Left kidney (tissue), 1 donor: ENCODE measurements at regions not wholly inside any gene's neighbourhood (a gene's known extent, or its start where the extent isn't known, plus 50 kb on each side); places are given as distances from the start of the nearest gene placed in this dataset.
A peak's percentile ranks its signal among the peaks of the same experiment; 100 is the strongest.

Experiments
- DNase-seq: peaks from one replicate; pipeline ENCODE4 v3.0.0-alpha.2; 2013

DNA sequence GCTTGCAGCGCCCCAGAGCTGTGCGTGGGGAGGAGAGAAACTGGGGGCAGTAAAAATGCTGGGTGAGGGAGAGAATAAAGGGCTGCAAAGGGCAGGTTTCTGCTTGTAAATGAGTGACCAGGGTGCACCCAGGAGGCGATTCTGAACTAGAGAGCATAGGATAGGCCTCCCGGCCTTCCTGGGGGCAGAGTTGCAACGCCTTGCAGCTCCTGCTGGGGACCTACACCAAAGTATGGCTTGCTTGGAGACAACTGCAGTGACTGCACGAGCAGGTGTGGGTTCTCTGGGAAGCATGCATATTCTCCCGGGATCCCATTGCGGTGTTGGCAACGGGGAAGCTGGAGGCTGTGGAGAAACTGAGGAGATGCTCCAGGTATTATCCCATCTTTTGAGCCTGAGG lies 111.6 kb upstream of the SPACA1 start:
- no peak for DNase-seq

DNA sequence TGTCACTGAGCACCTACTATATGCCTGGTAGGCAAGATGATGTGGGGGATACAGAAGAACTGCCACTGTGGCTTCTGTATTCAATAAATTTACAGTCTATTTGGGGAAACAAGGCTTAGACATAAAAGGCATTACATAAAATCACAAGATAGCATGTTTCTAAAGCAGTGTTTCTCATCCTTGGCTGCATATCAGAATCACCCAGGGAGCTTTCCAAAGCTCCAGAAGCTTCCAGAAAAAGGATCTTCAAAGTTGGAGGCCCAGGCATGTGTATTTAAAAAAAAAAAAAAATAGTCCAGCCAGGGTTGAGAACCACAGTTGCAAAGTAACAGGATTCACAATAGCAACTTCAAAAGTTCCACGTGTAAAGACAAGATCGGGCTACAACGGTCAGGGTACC lies 112.4 kb upstream of the SPACA1 start:
- no peak for DNase-seq

DNA sequence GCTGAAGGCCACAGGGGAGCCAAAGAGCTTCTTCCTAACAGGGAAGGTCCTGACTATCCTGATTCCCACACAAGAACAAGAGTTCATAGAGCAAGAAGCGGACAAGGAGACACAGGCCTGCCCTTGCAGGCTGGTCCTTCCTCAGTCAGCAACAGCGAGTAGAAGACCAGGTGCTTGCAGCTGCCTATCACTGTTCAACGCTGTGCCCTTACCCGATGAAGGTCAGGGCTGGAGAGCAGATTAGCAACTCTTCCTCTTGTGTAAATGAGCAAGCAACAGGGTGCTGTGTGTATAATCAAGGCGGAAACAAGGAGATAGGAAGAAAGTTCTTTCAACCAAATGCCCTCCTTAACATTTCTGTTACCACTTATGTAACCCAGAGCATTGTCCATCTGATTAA lies 115.3 kb upstream of the SPACA1 start:
- DNase-seq: no peak

DNA sequence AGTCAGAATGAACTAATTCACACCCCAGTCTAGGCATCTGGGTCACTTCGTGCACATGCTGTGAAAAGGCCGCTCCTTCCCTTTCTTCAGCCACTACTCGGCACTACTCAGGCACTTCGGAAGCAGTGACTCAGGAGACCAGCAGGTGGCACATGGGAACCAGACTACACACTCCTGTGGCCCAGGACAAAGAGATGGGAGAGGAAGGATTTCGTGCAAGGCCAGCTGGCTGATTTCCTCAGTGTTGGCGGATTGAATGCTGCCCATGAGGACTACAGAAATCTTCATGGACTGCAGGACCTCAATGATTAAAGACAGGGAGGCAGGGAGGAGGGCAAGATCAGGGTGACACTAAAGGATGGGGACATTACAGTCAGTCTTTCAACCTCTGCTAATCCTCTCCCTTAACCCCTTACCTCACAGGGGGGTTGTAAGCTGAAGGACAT lies 117.8 kb upstream of the SPACA1 start:
- DNase-seq: peak; percentile 77

DNA sequence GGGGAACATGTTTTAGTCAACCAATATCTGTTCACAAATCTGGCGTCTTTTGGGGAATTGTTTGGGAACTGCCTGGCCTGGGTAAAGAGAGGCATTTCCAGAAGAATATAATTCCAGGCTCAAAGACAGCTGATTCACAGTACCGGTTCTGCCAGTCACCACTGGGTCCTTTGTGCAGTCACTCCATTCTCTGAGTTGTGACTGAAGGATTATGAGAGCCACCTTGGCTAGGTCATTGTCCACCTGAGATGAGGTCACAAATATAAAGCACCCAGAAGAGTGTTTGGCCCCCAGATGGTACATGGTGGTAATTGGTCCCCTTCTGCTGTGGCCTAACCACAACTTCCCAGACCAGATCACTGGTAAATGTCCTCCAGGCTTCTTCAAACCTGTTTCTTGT lies 121.0 kb upstream of the SPACA1 start:
- DNase-seq: no peak

DNA sequence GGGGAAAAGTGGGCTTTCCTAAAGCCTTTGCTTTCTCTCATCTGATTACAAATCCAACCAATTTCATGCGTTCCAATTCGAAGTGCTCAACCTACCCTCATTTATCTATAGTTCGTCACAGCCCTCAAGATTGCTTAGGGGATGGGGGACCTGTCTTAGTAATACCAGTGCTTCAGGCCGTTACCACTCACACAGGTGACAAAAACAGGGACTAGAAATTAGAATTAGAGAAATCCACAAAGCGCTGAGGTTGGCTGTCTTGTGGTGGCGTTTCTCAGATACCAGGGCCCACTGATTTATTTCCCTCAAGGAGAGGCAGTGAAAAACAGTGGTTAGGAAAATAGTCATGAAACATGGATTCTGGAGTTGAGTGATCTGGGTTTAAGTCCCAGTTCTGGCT lies 121.6 kb upstream of the SPACA1 start:
- DNase-seq: no peak

DNA sequence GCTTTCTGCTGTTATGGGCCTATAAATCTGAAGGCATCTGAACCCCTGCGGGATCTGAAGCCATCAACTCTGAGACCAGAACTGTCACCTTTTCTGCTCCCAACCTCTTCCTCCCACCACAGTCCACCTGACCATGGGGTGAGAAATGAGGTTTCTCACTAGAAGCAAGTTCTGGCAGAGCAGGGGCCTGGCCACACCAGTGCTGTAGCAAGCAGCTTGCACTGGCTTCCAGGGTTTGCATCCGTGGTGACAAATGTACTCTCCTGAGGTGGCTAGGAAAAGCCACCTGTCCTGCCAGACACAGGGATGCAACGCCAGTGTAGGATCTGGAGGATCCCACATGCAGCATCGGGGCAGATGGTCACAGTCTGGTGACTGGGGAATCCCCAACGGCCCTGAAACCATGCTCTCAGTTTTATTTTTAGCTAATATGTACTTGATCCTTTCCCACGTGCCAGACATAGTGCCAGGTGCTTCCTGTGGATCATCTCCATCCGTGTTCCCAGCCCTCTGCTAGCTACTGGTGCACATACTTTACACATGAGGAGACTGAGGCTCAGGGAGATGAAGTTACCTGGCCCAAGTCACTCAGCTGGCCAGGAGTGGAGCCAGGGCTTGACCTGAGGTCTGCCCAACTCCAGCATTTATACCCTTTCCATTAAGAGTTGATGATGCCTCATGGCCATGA lies 122.1 kb upstream of the SPACA1 start:
- DNase-seq: no peak

DNA sequence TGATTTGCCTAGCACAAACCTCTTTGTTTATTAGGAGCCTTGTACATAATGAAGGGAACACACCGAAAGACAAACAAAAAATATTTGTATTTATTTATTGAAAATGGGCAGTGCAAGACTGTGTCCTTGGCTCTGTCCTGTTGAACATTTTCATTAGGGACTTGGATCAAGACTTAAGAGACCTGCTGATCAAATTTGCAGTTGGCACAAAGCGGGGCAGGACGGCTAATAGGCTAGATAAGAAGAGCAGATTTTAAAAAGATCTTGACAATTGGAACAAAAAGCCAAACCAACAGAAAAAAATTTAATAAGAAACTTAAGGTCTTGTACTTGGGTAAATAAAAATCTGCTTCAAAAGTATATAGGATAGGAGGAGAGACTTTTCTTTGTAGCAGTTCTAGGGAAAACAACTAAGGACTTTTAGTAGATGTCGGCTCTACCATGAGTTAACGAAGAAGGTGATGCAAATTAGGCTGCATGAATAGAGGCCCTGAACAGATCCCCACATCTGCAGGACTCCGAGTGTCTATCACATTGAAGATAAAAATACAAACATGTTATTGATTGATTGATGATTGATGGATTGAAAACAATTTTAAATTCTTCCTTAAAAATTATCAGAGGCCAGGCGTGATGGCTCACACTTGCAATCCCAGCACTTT lies 124.1 kb upstream of the SPACA1 start:
- DNase-seq: no peak

DNA sequence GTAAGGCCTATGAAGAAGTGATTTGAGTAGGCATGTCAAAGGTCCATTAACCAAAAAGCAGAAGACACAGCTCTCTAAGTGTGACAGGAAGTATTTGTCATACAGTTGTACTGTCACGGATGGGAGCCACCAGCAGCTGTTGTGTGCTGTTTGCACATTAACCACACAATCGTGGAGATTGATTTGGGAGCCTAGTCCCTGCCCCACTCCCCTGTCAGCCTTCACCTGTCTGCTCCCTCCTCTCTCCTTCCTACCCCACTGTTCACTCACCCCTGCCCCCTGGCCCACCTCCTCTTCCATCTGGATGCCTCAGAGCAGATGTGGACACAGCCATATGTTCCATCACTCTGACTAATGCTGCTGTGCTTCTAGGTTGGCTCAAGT lies 124.7 kb upstream of the SPACA1 start:
- DNase-seq: no peak

DNA sequence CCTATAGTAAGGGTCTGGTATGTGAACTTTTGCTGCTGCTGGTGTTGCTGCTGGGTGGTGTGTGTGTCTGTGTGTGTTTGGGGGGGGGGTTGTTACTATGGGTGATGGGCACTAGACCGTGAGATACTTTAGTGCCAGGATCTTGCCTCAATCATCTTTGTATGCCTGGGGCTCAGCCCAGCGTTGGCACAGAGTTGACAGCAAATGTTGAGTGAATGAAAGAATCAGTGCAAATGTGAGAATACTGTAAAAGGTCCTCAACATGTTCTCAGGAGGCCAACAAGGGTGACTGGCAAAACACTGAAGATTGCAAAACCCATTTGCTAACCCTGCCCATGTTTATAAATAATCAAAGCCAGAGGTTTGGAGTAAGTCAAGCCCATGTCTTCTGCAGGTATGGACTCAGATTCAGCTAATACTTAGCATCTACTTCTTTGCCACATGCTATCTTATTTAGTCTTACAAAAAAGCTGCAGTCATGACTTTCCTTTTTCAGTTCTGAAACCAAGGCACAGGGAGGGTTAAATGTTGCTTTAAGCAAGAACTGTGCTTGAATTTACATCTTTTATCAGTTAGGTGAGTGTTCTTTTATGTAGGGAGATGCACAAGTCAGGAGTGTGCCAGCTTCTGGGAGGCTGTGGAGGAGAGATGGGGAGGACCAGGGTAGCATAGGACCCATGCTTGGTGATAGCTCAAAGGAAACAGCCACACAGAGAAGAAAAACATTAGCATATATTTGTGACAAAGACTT lies 125.3 kb upstream of the SPACA1 start:
- DNase-seq: no peak

DNA sequence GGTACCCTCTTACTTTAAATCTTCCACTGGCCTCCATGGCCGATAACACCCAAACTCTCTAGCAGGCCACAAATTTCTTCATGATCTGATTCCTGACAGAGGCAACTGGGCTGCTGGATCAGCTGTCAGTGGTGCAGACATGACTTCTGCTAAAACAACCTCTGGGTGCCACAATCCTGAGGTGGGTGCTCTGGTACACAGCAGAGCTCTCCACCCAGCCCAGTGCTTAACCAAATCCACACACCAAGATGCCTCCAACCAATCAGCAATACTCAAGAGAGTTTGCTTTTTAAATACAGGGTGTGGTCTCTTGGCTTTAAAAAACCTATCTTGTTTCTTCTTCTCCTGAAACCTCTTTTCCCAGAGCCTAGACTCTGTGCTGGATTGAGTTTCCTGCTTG lies 126.6 kb upstream of the SPACA1 start:
- DNase-seq: no peak

DNA sequence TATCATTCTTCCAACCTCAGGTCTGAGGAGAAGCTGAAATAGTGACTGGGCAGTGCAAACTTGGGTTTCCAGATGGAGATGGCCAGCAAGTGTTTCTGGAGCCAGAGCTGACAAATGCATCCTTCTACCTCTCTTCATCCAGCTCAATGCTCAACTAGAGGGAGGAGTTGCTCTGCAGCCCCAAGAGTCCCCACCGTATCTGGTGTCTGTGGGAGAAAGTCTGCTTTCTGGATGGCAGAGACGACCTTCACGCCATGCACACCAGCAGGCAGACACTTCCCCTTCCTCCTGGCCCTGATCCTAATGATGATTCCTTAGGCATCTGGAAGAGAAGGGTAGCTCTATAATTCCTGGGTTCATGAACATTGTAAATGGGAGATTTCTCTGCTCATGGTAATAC lies 127.4 kb upstream of the SPACA1 start:
- DNase-seq: no peak

DNA sequence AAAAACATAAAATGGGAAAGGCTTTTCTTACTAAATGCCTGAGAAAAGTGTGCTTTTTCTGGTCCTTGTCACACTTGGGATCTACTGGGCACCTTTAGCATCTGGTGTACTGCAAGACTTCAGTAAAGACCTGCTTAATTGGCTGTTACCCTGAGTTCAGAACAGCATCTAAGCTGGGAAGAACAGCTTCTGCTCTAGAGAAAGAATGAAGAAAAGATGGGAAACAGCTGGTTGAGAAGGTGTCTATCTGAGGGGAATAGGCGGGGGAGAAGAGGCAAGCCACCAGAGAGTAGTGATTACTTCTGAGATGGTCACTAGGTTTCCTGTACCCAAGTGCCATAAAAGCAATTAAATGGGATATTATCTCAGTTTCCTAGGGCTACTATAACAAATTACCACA lies 128.2 kb upstream of the SPACA1 start:
- DNase-seq: no peak

DNA sequence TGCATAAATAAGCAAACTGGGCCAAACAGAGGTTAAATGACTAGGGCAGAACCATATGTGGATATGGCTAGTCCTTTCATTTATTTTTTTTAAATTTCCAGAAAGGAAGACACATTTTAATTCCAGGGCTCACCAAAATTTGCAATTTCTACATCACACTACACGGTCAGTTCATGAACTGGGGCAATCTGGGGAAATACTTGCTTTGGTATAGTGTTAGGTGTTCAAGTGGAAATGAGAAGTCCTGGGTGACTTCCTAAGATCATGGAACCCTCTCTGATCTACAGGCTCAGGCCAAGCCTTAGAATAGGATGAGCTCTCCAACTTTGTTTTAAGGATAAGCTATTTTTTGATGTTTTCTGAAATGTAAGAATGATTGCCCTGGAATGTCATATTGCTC lies 128.6 kb upstream of the SPACA1 start:
- no peak for DNase-seq

DNA sequence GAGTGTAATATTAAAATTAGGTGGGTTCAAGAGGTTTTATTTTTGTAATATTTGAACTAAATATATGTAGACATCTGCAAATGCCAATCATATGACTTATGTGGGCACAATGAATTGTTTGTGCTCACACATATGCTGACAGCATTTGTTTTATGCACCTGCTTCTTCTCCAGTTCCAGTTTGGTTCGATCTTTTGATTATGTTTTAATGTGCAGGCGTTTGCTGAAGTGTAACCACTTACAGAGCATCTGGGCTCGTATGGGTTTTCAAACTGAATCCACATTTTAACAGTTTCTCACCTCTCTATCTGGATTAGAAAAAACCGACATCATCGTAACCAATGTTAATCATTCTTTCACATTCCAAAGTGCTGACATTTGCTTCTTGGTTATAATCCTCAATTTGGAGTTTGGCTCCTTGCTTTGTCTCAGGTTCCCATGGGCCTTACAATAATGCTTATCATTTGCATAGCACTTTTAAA lies 129.1 kb upstream of the SPACA1 start:
- DNase-seq: no peak

DNA sequence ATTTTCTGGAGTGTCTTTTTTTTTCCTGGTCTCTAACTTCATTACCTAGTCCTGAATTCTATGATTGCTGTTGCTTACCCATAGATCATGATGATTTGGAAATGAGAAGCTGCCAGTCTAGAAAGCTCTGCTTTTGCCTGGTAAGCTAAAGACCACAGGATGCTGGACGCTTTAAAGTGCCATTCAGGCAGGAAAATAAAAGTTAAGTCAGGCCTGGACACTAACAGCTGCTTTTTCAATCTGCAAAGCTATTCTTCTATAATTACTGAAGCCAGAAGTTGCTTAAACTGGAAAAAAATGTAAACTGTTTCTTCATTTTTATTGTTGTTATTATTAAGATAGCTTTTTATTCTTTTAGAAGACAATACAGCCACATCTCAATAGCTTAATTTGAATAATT lies 129.8 kb upstream of the SPACA1 start:
- DNase-seq: no peak

DNA sequence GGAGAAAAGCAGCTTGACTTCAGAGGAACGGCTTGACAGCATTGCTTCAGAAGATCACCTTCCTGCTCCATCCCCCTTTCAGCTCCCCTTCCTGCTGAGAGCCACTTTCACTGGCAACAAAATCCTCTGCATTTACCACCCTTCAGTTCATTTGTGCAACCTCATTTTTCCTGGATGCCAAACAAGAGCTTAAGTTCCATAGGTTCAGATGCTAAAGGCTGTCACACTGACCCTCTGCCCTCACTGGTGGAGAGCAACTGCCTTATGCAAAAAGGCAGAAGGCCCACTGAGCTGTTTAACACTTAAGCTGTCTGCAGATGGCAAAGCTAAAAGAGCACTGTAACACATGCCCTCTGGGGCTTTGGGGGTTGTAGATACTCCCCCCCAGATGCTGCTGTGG lies 131.2 kb upstream of the SPACA1 start:
- DNase-seq: no peak

DNA sequence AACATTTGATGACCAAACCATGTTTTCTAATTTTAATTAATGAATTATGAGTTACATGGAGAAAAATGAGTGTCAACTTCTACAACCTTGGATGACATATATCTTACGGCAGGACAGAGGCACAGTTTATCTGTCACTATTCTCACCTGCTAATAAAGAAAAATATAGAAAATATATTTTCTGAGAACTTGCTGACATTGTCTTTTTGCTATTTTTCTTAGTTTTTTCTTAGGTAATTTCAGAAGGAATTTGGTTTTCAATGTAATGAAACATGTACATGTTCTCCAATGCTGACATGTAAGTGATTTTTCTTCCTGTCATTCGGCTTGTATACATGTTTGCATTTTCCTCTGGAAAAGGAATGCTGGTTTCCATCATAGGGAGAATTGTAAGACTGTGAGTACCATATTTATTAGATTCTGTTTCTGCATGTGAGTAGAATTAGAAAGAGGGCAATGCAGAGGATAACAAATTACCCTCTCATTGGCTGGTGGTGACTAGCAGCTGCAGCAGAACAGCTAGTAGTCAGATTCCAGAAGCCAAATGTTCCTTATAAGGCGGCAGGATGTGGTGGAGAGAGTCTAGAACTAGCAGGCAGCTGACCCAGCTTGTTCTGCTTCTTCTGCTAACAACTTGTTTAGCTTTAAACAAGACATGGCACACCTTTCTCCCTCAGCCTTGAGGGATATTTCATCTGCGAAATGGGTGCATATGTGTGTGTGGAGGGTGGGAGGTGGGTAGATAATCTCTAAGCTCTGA lies 132.8 kb upstream of the SPACA1 start:
- DNase-seq: no peak

DNA sequence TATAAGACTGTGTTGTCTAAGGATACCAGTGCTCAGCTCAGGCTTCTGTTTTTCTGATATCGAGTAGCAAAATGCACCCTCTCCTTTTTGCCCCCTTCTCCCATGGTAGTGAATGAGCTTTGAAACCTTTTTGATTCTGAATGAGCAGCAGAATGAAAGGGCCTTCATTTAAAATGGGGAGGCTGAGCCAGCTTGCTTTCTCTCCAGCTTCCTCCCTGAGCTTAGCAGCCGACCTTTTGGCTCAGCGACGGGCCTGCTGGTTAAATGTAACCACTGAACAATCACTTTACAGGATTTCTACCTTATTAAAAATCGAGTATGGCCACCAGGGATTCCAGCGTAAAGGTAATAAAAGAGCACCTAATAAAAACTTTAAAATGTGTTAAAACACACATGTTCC lies 133.7 kb upstream of the SPACA1 start:
- DNase-seq: no peak

DNA sequence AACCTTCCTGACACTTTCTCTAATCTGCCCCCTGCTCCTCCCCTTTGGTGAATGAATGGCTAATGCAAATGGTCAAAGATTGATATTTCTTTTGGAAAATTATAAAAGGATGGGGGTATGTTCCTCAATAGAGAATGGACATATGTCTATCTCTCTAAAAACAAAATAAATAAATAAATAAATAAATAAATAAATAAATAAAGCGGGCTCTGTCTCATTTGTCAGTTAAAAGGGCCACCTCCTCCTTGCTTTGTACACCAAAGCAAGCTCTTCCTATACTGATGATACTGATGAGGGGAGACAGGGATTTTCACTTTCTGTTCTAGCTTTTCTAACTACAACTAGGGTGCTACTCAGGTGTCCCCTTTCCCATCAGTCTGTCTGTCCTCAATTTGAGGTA lies 135.5 kb upstream of the SPACA1 start:
- DNase-seq: no peak

DNA sequence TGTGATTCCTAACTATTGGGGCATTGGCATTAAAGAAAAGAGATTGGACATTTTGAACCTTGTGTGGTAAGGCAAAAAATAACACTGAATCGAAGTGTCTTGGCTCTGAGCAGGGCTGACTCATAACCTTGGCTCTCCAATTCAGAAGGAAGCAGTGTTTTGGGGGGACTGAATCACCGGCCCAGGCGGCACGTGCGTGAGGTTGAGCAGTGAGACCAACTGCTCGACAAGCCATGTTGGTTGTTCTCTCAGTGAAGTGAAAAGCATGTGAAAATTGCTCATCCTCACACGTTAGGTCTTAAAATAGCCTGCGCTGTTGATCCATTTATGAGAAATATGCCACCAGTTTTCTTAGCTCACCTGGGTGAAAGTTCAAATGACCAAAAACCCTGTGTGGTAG lies 137.8 kb upstream of the SPACA1 start:
- DNase-seq: no peak

DNA sequence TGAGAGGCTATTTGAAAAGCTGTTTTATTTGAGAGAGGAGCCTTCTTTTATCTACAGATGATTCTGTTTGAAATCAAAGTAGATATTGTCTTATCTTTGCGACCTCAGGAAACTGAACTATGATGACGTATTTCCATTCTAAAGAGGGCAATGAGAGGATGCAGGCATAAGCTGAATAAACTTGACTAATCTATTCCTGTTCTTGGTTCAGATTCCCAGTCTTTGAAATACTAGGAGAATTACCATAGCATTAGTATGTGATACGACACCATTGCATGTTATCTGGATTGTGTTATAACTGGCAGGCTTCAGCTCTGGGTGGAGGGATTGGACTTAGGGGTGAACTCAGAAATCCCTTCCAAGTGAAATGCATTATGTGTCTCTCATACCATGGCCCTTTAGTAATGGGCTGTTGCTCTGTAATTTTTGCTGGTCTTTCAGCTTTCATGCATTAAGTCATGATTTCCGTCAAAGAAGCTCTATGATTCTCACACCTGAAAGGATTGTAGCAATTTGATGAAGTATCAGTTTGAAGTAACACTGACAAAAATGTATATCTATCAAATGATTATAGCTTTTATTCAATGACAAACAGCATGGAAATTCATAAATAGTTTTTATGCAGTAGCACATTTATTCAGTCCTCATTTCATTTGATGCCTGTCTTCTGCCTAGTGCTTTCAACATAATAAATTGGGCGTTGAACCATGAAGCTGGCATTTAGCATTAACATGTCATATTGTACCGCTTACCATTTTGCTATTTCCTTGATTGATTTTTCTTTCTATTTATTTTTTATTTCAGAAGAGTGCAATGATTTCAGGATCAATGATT lies 138.4 kb upstream of the SPACA1 start:
- DNase-seq: no peak
